Thyroid gland (tissue), 4 donors: ENCODE measurements at regions not wholly inside any gene's neighbourhood (a gene's known extent, or its start where the extent isn't known, plus 50 kb on each side); places are given as distances from the start of the nearest gene placed in this dataset.

ENCODE experiments used
- POLR2A ChIP-seq, 2 donors: fragments of 450-650 bp; IDR thresholded peaks; one replicate each; pipeline ENCODE4 v1.6.1; 2017; ENCODE audit warnings: antibody characterized with exemption in 2 of 2, mild to moderate bottlenecking in 2 of 2, moderate library complexity in 1 of 2
- TF ChIP-seq, protein P1 (sequence below), 6 experiments: fragments of 200-600 bp in 3 of 6; fragments of 450-650 bp in 3 of 6; sonication (generic) in 3 of 6; IDR thresholded peaks; one replicate each; pipeline ENCODE4 v1.5.1; 2016 to 2019; ENCODE audit warnings: antibody characterized with exemption in 6 of 6, mild to moderate bottlenecking in 2 of 6, inconsistent platforms in 1 of 6, moderate library complexity in 1 of 6

DNA sequence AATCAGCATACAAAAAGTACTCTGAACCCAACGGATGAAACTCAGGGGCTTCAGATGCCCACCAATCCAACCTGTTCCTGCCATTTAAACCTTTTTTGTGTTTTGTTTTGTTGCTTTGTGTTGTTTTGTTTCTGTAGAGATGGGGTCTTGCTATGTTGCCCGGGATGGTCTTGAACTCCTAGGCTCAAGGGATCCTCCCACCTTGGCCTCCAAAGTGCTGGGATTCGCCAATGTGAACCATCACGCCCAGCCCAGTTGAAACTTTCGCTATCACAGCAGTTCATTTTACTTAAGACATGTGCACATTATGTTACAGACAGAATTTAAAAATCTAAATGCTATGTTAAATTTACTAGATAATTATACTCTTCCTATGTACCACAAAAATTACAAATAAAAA, 101.6 kb downstream of the SKIDA1 start:
- TF ChIP-seq, protein P1, sequence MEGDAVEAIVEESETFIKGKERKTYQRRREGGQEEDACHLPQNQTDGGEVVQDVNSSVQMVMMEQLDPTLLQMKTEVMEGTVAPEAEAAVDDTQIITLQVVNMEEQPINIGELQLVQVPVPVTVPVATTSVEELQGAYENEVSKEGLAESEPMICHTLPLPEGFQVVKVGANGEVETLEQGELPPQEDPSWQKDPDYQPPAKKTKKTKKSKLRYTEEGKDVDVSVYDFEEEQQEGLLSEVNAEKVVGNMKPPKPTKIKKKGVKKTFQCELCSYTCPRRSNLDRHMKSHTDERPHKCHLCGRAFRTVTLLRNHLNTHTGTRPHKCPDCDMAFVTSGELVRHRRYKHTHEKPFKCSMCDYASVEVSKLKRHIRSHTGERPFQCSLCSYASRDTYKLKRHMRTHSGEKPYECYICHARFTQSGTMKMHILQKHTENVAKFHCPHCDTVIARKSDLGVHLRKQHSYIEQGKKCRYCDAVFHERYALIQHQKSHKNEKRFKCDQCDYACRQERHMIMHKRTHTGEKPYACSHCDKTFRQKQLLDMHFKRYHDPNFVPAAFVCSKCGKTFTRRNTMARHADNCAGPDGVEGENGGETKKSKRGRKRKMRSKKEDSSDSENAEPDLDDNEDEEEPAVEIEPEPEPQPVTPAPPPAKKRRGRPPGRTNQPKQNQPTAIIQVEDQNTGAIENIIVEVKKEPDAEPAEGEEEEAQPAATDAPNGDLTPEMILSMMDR (IDR thresholded peaks at IDR 0.05), result no peak
- TF ChIP-seq POLR2A (IDR thresholded peaks at IDR 0.05), result no peak
